ENCODE measurements at regions not wholly inside any gene's neighbourhood (a gene's known extent, or its start where the extent isn't known, plus 50 kb on each side); places are given as distances from the start of the nearest gene placed in this dataset.
"Not testable (repeated sequence)": the region's sequence is repeated elsewhere in the genome, so short reads cannot be mapped to it uniquely, and the experiment has no call there.

DNA sequence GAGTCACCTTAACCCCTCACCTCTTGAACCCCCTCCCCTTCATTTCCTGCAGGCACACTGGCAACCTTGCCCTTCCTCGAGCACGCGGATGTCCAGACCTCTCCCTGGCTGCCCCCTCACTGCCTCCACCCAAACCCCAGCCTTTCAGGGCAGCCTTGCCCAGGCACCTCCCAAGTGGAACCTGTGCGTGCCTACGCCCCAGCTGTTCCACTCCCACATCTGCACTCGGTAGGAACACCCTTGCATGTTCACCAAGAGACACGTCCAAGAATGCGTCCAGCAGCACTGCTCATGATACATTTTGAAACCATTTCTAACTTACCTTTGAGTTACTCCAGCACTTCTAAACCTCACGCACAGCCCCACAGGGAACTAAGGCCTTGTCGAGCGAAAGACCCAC is 93.8 kb upstream of the YWHAQ start:
- no peaks in the 10 kb centered on the region for H3K9me3 ChIP-seq (ENCODE audit: control insufficient read depth, insufficient read depth, low read depth, low read length)
- H3K27me3 ChIP-seq (ENCODE audit: control insufficient read depth, insufficient read depth, low read length), result no peaks in the 10 kb centered on the region
- no peak overlapping the region for H3K27ac ChIP-seq (ENCODE audit: low read depth, low read length)
- H3K4me3 ChIP-seq (ENCODE audit: low read depth, low read length), result no peak overlapping the region
- no peaks in the 10 kb centered on the region for H3K36me3 ChIP-seq (ENCODE audit: control insufficient read depth, insufficient read depth, low read length)
- no peak overlapping the region for H3K9ac ChIP-seq (ENCODE audit: low read length)
- H3K4me1 ChIP-seq (ENCODE audit: control insufficient read depth, insufficient read depth, low read length), result no peaks in the 10 kb centered on the region

GRCh38 chr2:9725106-9725505 is 94.3 kb upstream of the YWHAQ start:
- Histone ChIP-seq H3K27me3 (ENCODE audit: control insufficient read depth, insufficient read depth, low read length) (no peaks in the 10 kb centered on the region), H3K9ac (ENCODE audit: low read length) (no peak overlapping the region), H3K36me3 (ENCODE audit: control insufficient read depth, insufficient read depth, low read length) (no peaks in the 10 kb centered on the region), H3K9me3 (ENCODE audit: control insufficient read depth, insufficient read depth, low read depth, low read length) (no peaks in the 10 kb centered on the region), H3K27ac (ENCODE audit: low read depth, low read length) (no peak overlapping the region), H3K4me1 (ENCODE audit: control insufficient read depth, insufficient read depth, low read length) (no peaks in the 10 kb centered on the region), H3K4me3 (ENCODE audit: low read depth, low read length) (no peak overlapping the region)

DNA sequence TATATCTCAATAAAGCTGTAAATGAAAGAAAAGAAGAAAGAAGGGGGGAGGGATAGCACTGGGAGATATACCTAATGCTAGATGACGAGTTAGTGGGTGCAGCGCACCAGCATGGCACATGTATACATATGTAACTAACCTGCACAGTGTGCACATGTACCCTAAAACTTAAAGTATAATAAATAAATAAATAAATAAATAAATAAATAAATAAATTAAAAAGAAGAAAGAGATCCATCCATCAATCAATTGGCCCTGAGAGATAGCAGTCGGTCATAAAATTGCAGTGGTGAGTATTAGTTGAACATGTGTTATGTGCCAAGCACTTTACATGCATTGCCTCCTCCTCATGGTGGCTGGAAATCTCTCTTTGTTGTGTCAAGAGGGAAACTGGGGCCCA is 95.2 kb upstream of the YWHAQ start:
- not testable (repeated sequence) for H3K9me3 ChIP-seq (ENCODE audit: control insufficient read depth, insufficient read depth, low read depth, low read length); H3K36me3 ChIP-seq (ENCODE audit: control insufficient read depth, insufficient read depth, low read length); H3K4me1 ChIP-seq (ENCODE audit: control insufficient read depth, insufficient read depth, low read length); H3K4me3 ChIP-seq (ENCODE audit: low read depth, low read length); H3K27me3 ChIP-seq (ENCODE audit: control insufficient read depth, insufficient read depth, low read length); H3K9ac ChIP-seq (ENCODE audit: low read length); H3K27ac ChIP-seq (ENCODE audit: low read depth, low read length)

DNA sequence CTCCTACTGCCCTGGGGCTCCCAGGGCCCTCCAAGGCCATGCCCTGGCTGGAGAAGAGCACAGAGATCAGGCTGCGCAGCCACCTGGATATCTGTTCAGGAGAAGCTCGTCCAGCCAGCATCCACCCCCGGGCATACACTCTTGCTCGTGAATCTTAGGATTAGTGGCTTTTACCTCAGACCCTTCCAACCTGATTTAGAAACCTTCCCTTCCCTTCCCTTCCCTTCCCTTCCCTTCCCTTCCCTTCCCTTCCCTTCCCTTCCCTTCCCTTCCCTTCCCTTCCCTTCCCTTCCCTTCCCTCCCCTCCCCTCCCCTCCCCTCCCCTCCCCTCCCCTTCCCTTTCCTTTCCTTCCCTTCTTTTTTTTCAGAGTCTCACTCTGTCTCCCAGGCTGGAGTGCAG is 99.7 kb upstream of the YWHAQ start:
- H3K36me3 ChIP-seq (ENCODE audit: control insufficient read depth, insufficient read depth, low read length); H3K4me3 ChIP-seq (ENCODE audit: low read depth, low read length); H3K27me3 ChIP-seq (ENCODE audit: control insufficient read depth, insufficient read depth, low read length); H3K4me1 ChIP-seq (ENCODE audit: control insufficient read depth, insufficient read depth, low read length); H3K9ac ChIP-seq (ENCODE audit: low read length); H3K27ac ChIP-seq (ENCODE audit: low read depth, low read length): not testable (repeated sequence)
- H3K9me3 ChIP-seq (ENCODE audit: control insufficient read depth, insufficient read depth, low read depth, low read length), result peaks cover 11% of the 10 kb centered on the region; the same call in 1 of the 2 replicates

- Histone ChIP-seq H3K27me3 (ENCODE audit: control insufficient read depth, insufficient read depth, low read length) (no peaks in the 10 kb centered on the region), H3K9ac (ENCODE audit: low read length) (no peak overlapping the region), H3K9me3 (ENCODE audit: control insufficient read depth, insufficient read depth, low read depth, low read length) (peaks cover 11% of the 10 kb centered on the region; the same call in 1 of the 2 replicates), H3K4me3 (ENCODE audit: low read depth, low read length) (no peak overlapping the region), H3K27ac (ENCODE audit: low read depth, low read length) (no peak overlapping the region), H3K36me3 (ENCODE audit: control insufficient read depth, insufficient read depth, low read length) (no peaks in the 10 kb centered on the region), H3K4me1 (ENCODE audit: control insufficient read depth, insufficient read depth, low read length) (no peaks in the 10 kb centered on the region)
Measured at GRCh38 chr2:9732824-9733223, 102.0 kb upstream of the YWHAQ start.

GRCh38 chr2:9734308-9734707 is 103.5 kb upstream of the YWHAQ start:
- Histone ChIP-seq H3K4me1 (ENCODE audit: control insufficient read depth, insufficient read depth, low read length) (no peaks in the 10 kb centered on the region), H3K4me3 (ENCODE audit: low read depth, low read length) (no peak overlapping the region), H3K9ac (ENCODE audit: low read length) (no peak overlapping the region), H3K27me3 (ENCODE audit: control insufficient read depth, insufficient read depth, low read length) (no peaks in the 10 kb centered on the region), H3K27ac (ENCODE audit: low read depth, low read length) (no peak overlapping the region), H3K36me3 (ENCODE audit: control insufficient read depth, insufficient read depth, low read length) (no peaks in the 10 kb centered on the region), H3K9me3 (ENCODE audit: control insufficient read depth, insufficient read depth, low read depth, low read length) (peaks cover 11% of the 10 kb centered on the region; the same call in 1 of the 2 replicates)

DNA sequence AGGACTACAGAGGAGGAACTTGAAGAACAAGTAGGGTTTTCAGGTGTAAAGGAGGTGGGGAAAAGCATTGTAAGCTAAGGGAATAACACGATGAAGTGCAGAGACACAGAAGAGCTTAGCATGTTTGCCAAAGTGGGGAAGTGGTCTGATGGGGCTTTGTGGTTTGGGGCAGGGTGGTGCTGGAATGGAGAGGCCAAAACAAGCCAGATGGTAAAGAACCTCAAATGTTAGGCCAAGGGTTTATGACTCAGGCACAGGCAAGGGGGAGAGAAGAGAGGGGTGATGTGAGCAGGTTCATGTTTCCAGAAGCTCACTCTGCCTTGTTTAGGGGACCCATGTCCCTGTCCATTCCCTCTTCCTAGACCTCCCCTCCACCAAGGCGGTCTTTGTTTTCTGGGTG is 104.5 kb upstream of the YWHAQ start:
- Histone ChIP-seq H3K27ac (ENCODE audit: low read depth, low read length) (no peak overlapping the region), H3K4me1 (ENCODE audit: control insufficient read depth, insufficient read depth, low read length) (no peaks in the 10 kb centered on the region), H3K9ac (ENCODE audit: low read length) (no peak overlapping the region), H3K27me3 (ENCODE audit: control insufficient read depth, insufficient read depth, low read length) (no peaks in the 10 kb centered on the region), H3K9me3 (ENCODE audit: control insufficient read depth, insufficient read depth, low read depth, low read length) (peaks cover 11% of the 10 kb centered on the region; the same call in 1 of the 2 replicates), H3K4me3 (ENCODE audit: low read depth, low read length) (no peak overlapping the region), H3K36me3 (ENCODE audit: control insufficient read depth, insufficient read depth, low read length) (no peaks in the 10 kb centered on the region)

DNA sequence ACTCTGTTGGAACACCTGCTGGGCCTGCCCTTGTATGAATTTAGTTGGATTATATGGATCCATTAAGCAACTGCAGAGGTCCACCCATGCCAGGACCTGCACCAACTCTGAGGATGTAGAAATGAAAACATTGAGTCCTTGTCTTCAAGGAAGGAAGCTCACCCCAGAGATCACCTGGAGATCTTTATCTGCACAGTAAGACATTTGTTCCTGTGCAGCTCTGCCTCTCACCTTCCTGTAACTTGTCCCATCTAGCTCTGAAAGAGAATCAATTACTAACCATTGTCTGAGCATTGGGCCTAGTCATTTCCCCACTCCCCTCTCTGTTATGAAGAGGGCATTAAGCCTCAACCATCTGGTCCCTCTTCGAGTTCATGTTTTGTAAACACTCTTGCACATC is 105.2 kb upstream of the YWHAQ start:
- H3K9me3 ChIP-seq (ENCODE audit: control insufficient read depth, insufficient read depth, low read depth, low read length), result peaks cover 11% of the 10 kb centered on the region; the same call in 1 of the 2 replicates
- H3K9ac ChIP-seq (ENCODE audit: low read length), result no peak overlapping the region
- H3K36me3 ChIP-seq (ENCODE audit: control insufficient read depth, insufficient read depth, low read length), result no peaks in the 10 kb centered on the region
- H3K27ac ChIP-seq (ENCODE audit: low read depth, low read length), result no peak overlapping the region
- H3K27me3 ChIP-seq (ENCODE audit: control insufficient read depth, insufficient read depth, low read length), result no peaks in the 10 kb centered on the region
- no peak overlapping the region for H3K4me3 ChIP-seq (ENCODE audit: low read depth, low read length)
- no peaks in the 10 kb centered on the region for H3K4me1 ChIP-seq (ENCODE audit: control insufficient read depth, insufficient read depth, low read length)

- Histone ChIP-seq H3K27ac (ENCODE audit: low read depth, low read length) (no peak overlapping the region), H3K4me1 (ENCODE audit: control insufficient read depth, insufficient read depth, low read length) (no peaks in the 10 kb centered on the region), H3K36me3 (ENCODE audit: control insufficient read depth, insufficient read depth, low read length) (no peaks in the 10 kb centered on the region), H3K9me3 (ENCODE audit: control insufficient read depth, insufficient read depth, low read depth, low read length) (peaks cover 11% of the 10 kb centered on the region; the same call in 1 of the 2 replicates), H3K27me3 (ENCODE audit: control insufficient read depth, insufficient read depth, low read length) (no peaks in the 10 kb centered on the region), H3K4me3 (ENCODE audit: low read depth, low read length) (no peak overlapping the region), H3K9ac (ENCODE audit: low read length) (no peak overlapping the region)
Measured at GRCh38 chr2:9737053-9737875, 106.0 kb upstream of the TAF1B start.

- Histone ChIP-seq H3K4me1 (ENCODE audit: control insufficient read depth, insufficient read depth, low read length) (no peaks in the 10 kb centered on the region), H3K27ac (ENCODE audit: low read depth, low read length) (no peak overlapping the region), H3K36me3 (ENCODE audit: control insufficient read depth, insufficient read depth, low read length) (no peaks in the 10 kb centered on the region), H3K9me3 (ENCODE audit: control insufficient read depth, insufficient read depth, low read depth, low read length) (peaks cover 11% of the 10 kb centered on the region; the same call in 1 of the 2 replicates), H3K9ac (ENCODE audit: low read length) (no peak overlapping the region), H3K4me3 (ENCODE audit: low read depth, low read length) (no peak overlapping the region), H3K27me3 (ENCODE audit: control insufficient read depth, insufficient read depth, low read length) (no peaks in the 10 kb centered on the region)
Measured at GRCh38 chr2:9738062-9738461, 105.2 kb upstream of the TAF1B start.

DNA sequence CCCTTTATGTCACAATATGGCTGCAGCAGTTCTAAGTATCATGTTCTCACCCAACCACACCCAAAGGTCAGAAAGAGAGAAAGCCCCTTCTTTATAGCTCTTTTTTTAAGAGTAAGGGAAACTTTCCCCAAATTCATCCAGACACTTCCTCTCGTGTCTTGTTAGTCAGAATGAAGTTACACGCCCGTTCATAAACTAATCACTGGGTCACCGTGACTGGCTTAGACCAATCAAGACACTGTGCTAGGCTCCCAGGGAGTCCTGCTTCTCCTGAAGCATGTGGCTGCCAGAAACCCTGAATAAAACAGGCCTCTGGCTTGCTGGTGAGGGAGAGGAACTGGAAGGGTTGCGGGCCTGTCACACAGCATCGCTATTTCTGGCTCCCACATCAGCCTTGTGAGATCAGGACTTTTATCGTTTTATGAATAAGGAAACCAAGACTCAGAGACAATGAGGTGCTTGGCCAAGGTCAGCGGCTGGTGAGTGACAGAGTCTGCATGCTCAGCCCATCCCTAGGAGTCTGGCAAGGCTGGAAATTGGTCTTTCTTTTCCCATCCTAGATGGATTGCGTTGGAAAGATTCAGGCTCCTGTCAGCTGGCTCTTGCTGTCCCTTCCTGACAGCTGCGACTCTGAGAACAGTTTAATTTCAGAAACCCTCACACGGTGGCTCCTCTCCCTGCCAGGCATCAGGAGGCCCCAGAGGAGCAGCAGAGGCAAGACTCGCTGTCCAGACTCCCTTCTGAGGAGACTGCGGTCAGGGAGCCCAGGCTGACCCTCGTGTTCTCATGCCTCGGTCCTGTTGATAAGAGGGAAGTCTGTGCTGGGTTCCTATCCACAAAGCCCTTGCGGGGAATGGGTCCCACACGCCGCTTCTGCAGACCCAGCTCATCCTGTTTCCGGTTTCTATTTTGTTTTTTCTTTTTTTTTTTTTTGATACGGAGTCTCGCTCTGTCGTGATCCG is 104.5 kb upstream of the TAF1B start:
- H3K4me1 ChIP-seq (ENCODE audit: control insufficient read depth, insufficient read depth, low read length), result no peaks in the 10 kb centered on the region
- no peaks in the 10 kb centered on the region for H3K27me3 ChIP-seq (ENCODE audit: control insufficient read depth, insufficient read depth, low read length)
- H3K27ac ChIP-seq (ENCODE audit: low read depth, low read length), result no peak overlapping the region
- H3K4me3 ChIP-seq (ENCODE audit: low read depth, low read length), result no peak overlapping the region
- no peak overlapping the region for H3K9ac ChIP-seq (ENCODE audit: low read length)
- H3K36me3 ChIP-seq (ENCODE audit: control insufficient read depth, insufficient read depth, low read length), result no peaks in the 10 kb centered on the region
- H3K9me3 ChIP-seq (ENCODE audit: control insufficient read depth, insufficient read depth, low read depth, low read length), result peaks cover 11% of the 10 kb centered on the region; the same call in 1 of the 2 replicates

All from HUES6 (cell line).